ENCODE measurements at regions not wholly inside any gene's neighbourhood (a gene's known extent, or its start where the extent isn't known, plus 50 kb on each side); places are given as distances from the start of the nearest gene placed in this dataset.

DNA sequence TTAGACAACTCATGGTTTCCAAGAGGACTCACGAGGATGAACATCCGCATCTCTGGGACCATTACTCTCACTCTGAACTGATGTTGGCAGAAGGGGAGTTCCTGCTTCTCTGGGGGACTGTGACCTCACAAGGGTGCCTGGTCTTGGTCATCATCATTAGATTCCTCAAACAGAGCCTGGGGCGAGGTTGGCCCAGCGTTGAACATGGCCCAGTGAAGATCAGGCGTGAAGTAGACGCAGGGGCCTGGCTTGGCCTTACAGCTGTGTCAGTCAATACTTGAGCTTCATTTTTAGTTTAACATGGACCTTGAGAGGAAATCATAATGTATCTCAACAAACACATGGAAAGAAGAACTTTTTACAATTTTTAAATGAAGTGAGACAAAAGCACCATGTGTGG lies 617.1 kb downstream of the BRD1 start:
- TF ChIP-seq CTCF (conservative IDR thresholded peaks at IDR 0.05; ENCODE audit: low read length): no peak
- TF ChIP-seq EZH2phosphoT487 (IDR thresholded peaks at IDR 0.05; ENCODE audit: borderline replicate concordance): no peak
